ENCODE measurements at regions not wholly inside any gene's neighbourhood (a gene's known extent, or its start where the extent isn't known, plus 50 kb on each side); places are given as distances from the start of the nearest gene placed in this dataset.

- Histone ChIP-seq H3K4me3 (no peak overlapping the region), H3K9ac (ENCODE audit: insufficient read depth in 1 of 2, low read depth in 2 of 2, low read length in 2 of 2) (peak overlapping the region in 1 of 2 experiments; percentile 50; a peak in 1 of 4 replicates), H3K27ac (ENCODE audit: extremely low read depth, low read depth, low read length) (no peak overlapping the region), H3K27me3 (ENCODE audit: control insufficient read depth in 2 of 2, insufficient read depth in 2 of 2, low read length in 2 of 2) (no peaks in the 10 kb centered on the region), H3K9me1 (ENCODE audit: control insufficient read depth, insufficient read depth, low read length) (no peaks in the 10 kb centered on the region), H3K4me2 (ENCODE audit: insufficient read depth, low read length) (peak overlapping the region; percentile 3; the same call in 1 of the 2 replicates), H2AFZ (ENCODE audit: low read depth, low read length) (peak overlapping the region; percentile 34), H3K4me1 (replicated peaks in 1 of 2; ENCODE audit: control insufficient read depth in 2 of 2, insufficient read depth in 2 of 2, low read length in 2 of 2) (peaks cover 33 to 40% of the 10 kb centered on the region in 2 experiments), H3K79me2 (ENCODE audit: control insufficient read depth, insufficient read depth, low read length) (no peaks in the 10 kb centered on the region), H4K20me1 (replicated peaks; ENCODE audit: control insufficient read depth, insufficient read depth, low read length) (no peaks in the 10 kb centered on the region), H3K9me3 (replicated peaks; ENCODE audit: control insufficient read depth, insufficient read depth, low read depth, low read length) (peaks cover 4% of the 10 kb centered on the region; the same call in 1 of the 2 replicates), H3K36me3 (ENCODE audit: control insufficient read depth, insufficient read depth, low read length) (no peaks in the 10 kb centered on the region; the same call in 2 of the 3 replicates)
- CTCF ChIA-PET (ENCODE audit: low intra/inter-chr PET ratio): no interaction called here
- WGBS (ENCODE audit: insufficient coverage, low coverage, missing lambda C conversion rate): 64% methylated on average over 9 of the region's 17 CpGs
- BruUV-seq (replicated peaks): no TSS peak
- intact Hi-C loops (cut with micrococcal nuclease) (loop anchor here (2.0 to 5.0 kb wide), 2 partner anchors 106 to 276 kb away; no protein-coding TSS in a partner anchor), in situ Hi-C loops (cut with MboI) (no loop called here)
- TF ChIP-seq PHF20 (IDR thresholded peaks at IDR 0.05; ENCODE audit: partially characterized antibody) (no peak), ZNF518B (CRISPR knock-in tag; IDR thresholded peaks at IDR 0.05) (no peak), HNRNPUL1 (IDR thresholded peaks at IDR 0.05; ENCODE audit: low read length) (no peak), NFXL1 (CRISPR knock-in tag; IDR thresholded peaks at IDR 0.05) (no peak), SETDB1 (IDR thresholded peaks at IDR 0.05; ENCODE audit: low read length) (no peak)
- DNase-seq (ENCODE audit: extremely low read depth in 1 of 4, low spot score in 3 of 4) (no peak), FAIRE-seq (no peak), ATAC-seq (no peak)
- POLR2A ChIA-PET: interaction anchor here (0.7 kb wide), 1 partner anchor 16 kb away, joined by 3 read pairs; no protein-coding TSS in a partner anchor
Measured at GRCh38 chr12:131346555-131347344, 364.1 kb upstream of the SFSWAP start.
